GM12872 (cell line): ENCODE measurements at regions not wholly inside any gene's neighbourhood (a gene's known extent, or its start where the extent isn't known, plus 50 kb on each side); places are given as distances from the start of the nearest gene placed in this dataset.

ENCODE experiments used
- TF ChIP-seq, protein P1 (sequence below): IDR thresholded peaks from 3 replicates; pipeline ENCODE4 v1.5.1; 2011; ENCODE audit warnings: low read depth, mild to moderate bottlenecking, low read length, moderate library complexity; ENCODE audit not compliant: insufficient read depth

DNA sequence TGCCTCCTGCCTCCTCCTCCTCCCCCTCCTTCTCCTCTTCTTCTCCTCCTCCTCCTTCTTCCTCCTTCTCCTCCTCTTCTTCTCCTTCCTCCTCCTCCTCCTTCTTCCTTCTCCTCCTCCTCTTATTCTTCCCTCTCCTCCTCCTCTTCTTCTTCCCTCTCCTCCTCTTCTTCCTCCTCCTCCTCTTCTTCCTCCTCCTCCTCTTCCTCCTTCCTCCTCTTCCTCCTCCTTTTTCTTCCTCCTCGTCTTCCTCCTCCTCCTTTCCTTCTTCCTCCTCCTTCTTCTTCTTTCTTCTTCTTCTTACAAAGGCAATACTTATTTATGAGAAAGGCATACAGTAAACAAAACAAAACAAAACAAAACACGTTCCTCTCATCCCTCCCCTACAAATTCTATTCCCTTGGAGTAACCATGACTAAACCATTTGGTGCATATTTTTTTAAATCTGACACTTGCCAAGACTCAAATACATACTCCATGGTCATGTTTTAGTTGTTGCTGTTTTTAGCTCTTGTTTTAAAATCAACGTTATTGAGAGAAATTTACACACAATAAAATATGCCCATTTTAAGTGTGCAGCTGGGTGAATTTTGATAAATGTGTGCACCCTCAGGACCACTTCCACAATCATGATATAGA, 135.6 kb downstream of the FOXD1 start:
- TF ChIP-seq, protein P1, sequence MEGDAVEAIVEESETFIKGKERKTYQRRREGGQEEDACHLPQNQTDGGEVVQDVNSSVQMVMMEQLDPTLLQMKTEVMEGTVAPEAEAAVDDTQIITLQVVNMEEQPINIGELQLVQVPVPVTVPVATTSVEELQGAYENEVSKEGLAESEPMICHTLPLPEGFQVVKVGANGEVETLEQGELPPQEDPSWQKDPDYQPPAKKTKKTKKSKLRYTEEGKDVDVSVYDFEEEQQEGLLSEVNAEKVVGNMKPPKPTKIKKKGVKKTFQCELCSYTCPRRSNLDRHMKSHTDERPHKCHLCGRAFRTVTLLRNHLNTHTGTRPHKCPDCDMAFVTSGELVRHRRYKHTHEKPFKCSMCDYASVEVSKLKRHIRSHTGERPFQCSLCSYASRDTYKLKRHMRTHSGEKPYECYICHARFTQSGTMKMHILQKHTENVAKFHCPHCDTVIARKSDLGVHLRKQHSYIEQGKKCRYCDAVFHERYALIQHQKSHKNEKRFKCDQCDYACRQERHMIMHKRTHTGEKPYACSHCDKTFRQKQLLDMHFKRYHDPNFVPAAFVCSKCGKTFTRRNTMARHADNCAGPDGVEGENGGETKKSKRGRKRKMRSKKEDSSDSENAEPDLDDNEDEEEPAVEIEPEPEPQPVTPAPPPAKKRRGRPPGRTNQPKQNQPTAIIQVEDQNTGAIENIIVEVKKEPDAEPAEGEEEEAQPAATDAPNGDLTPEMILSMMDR = no peak

DNA sequence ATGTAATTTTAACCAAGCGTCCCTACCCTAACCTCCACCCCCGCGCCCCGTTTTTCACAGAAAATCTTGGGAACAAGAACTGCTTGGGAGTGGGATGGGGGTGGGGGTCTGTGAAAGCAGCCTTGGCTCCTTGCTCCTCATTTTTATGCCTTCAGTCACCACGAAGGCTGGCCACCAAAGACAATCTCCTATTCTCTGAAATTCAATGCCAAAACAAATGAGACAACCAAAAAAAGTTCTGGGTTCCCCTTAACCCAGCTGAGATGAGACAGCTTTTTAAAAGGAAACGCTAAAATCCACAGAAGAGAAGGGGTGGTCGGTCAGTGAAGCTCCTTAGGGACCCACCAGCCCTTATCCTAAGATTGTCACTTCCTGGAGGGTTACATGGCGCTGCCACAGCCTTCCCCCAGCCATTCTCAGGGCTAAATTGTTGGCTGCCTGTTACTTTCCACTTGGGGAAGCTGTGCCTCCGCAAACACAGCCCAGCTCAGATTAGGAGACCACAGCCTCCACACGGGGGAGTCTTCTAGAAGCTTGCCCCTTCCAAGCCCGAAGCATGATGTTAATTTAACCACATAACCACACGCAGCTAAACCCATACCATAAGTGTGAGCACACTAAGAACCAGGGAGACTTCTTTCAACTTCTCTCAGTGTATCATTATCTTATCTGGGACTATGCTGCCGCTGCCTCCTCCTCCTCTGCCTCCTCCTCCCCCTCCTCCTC, 136.3 kb downstream of the FOXD1 start:
- TF ChIP-seq, protein P1 = 0 out of 3 replicates have a peak, but pooled peaks have one; percentile 7

DNA sequence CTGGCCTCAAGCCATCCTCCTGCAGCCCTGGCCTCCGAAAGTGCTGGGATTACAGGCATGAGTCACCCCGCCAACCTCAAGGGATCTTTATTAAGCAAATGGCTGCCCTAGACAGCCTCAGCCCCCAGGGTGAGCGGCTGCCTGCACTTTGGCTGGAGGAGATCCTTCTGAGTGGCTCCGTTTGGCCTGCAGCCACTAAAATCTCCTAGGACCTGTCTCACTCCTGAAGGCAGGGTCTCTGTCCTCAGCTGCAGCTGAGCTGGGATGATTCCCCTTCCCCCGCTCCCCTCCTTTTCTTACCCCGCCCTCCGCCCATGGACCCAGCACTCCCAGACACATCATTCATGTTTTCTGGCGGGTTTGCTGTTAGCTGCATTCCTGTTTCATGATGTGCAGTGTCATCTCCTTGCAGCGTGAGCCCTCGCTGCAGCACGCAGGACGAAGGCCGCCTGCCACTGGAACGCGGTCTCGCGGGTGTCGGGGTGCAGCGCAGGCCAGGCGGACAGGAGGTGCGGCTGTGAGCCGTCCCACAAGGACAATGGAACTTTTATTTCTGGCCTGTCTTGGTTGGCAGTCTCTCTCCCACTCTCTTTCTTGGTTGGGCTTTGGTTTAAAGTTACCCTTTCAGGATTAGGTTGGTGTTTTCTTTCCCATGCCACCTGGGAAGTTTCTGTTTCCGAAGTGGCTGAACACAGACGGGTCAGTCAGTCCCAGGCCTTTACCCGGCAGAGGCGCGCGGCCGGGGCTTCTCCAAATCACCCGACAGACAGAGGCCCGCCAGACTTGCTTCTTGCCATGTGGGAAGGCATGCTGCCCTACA, 137.1 kb downstream of the FOXD1 start:
- TF ChIP-seq, protein P1 = no peak

DNA sequence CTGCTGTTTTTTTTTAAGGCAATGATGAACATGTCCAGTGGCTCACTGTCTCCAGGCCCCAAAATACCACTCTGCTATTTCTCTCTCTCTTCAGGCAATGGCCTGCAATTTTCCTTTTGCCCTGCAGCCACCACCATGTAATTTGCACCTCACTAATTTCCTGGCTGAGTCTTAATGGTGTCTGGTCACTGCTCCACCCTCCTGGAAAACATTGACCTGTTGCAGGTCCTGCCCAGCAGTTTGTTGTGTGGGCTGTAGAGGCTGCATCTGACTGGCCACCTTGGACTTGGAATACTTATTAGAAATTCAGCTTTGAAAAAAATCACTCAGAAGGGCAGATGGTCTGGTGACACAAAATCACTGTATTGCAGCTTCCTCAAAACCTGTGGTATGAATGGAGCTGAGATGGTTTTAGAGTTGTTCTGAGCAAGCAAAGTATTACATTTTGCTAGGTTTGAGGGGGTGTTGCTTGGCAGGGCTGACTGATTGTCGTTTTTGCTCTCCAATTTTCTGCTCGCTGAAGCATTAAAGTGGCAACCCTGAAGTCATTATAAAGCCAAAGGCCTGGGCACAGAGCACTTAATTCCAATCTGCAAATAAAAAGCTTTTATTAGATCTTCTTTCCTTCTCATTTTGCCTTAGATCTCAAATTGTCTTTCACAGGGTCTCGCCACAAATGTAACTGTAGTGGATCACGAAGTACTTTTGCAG, 134.8 kb downstream of the TMEM174 start:
- TF ChIP-seq, protein P1 = no peak

DNA sequence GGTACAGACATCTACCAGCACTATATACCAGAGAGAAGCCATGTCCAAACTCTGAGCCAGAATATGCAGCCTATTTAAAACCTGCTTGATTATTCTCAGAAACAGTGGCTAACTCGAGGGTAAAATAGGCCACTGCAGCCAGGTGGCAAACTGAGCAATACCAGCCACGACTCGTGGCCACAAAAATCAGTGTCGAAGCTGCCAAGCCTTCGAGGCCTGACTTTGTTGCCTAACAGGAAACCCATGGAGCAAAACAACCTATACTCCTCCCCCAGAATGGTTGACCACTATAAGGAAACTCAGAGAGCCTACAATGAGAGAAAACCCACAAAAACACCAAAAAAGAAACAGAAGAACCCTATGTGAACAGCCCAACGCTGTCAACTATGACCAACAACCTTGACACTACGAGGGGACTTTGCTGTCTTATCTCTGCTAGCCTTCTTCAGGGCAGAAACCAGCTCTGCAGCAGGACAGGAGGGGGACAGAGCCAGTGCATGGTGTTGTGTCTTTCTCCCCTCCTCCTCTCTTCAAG, 133.8 kb downstream of the TMEM174 start:
- TF ChIP-seq, protein P1 = no peak

DNA sequence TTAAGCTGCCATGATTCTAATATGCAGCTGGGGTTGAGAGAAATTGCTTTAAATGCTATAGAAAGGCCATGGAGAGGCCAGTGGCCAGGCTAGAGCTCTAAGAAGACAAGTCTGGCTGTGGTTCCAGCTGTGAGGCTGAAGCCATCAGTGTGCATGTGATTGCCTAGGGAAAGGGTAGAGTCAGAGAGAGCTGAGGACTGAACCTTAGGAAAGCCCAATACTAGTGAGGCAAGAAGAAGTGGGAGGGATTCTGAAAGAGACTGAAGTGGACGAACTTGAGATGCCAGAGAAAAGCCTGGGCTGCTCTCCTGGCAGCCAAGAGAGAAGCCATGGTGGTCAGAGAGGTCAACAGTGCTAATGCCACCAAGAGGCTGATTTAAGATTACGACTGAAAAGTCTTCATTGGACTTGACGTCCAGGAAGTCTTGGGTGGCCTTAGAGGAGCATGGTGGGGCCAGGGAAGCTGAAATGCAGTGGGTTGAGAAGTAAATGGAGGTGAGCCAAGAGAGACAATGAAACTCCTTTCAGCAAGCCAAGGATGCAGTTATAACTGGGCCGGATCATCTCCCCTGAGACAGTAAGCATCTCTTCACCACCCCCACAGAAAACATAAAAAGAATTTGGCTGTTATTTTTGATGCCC, 133.2 kb downstream of the TMEM174 start:
- TF ChIP-seq, protein P1 = no peak
